GM10266 (cell line): ENCODE measurements at regions not wholly inside any gene's neighbourhood (a gene's known extent, or its start where the extent isn't known, plus 50 kb on each side); places are given as distances from the start of the nearest gene placed in this dataset.
"Not testable (repeated sequence)": the region's sequence is repeated elsewhere in the genome, so short reads cannot be mapped to it uniquely, and the experiment has no call there.

ENCODE experiments used
- DNase-seq: peaks from one replicate; pipeline ENCODE4 v3.0.0; 2012; ENCODE audit errors: extremely low spot score
- CTCF ChIP-seq: IDR thresholded peaks from 2 replicates; pipeline ENCODE4 v1.5.1; 2012; ENCODE audit warnings: mild to moderate bottlenecking, low read depth; ENCODE audit not compliant: control insufficient read depth, insufficient read depth; ENCODE audit errors: missing control alignments

- TF ChIP-seq CTCF = no peak
- DNase-seq = no peak
Observed at GRCh38 chr2:95730813-95731212, 139.0 kb downstream of the TRIM43 start.

- no peak for TF ChIP-seq CTCF
- no peak for DNase-seq
Observed at GRCh38 chr2:95734976-95735890, 143.4 kb downstream of the TRIM43 start.

- TF ChIP-seq CTCF = no peak
- no peak for DNase-seq
Observed at GRCh38 chr2:95738301-95738700, 146.5 kb downstream of the TRIM43 start.

GRCh38 chr2:95752126-95752525, 160.3 kb downstream of the TRIM43 start:
- not testable (repeated sequence) for DNase-seq

- not testable (repeated sequence) for DNase-seq
Observed at GRCh38 chr2:95753812-95754211, 162.0 kb downstream of the TRIM43 start.

GRCh38 chr2:95754213-95754612, 162.4 kb downstream of the TRIM43 start:
- DNase-seq = not testable (repeated sequence)

- not testable (repeated sequence) for DNase-seq
Observed at GRCh38 chr2:95754819-95755563, 163.2 kb downstream of the TRIM43 start.

- not testable (repeated sequence) for DNase-seq
Observed at GRCh38 chr2:95755956-95756669, 164.3 kb downstream of the TRIM43 start.

GRCh38 chr2:95757988-95758387, 166.2 kb downstream of the TRIM43 start:
- no peak for TF ChIP-seq CTCF

More at GRCh38 chr2:95757988-95758387, 166.2 kb downstream of the TRIM43 start:
- no peak for DNase-seq
